ENCODE measurements at regions not wholly inside any gene's neighbourhood (a gene's known extent, or its start where the extent isn't known, plus 50 kb on each side); places are given as distances from the start of the nearest gene placed in this dataset.

DNA sequence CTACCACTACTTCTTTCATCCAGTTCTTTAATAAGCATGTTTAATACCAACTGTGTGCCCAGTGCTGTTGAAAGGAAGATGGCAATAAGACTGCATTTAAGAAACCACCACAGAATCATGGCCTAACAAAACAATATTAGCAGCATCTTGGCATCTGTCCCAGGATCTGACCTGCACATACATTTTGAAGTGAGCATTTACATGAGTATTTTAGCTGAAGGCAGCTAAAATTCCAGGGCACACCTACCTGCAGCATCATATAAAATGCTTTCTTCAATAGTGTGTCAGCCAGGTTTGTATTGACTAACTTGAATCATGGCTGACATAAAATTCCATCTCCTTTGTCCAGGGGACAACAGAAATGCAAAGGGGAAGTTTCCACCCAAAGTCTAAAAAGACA is 65.0 kb upstream of the ARHGAP5 start:
- no peak for FAIRE-seq
- ChIA-PET CTCF (interaction anchor here (1.0 to 3.4 kb wide), 8 partner anchors 8 to 85 kb away, joined by 3 to 29 read pairs (median 4); no protein-coding TSS in a partner anchor), POLR2A (no interaction called here)
- no peak for DNase-seq (ENCODE audit: low read depth in 1 of 2, low spot score in 1 of 2)
- H3K9me3 ChIP-seq, result no peaks in the 10 kb centered on the region
- H3K4me2 ChIP-seq, result peak overlapping the region; percentile 87
- H3K27ac ChIP-seq, result peak overlapping the region; percentile 89 to 92
- ATAC-seq, result no peak
- no peak for TF ChIP-seq BHLHE40 (IDR thresholded peaks at IDR 0.05; ENCODE audit: low read depth, low read length)
- no peak for TF ChIP-seq HOXB13 (CRISPR knock-in tag; IDR thresholded peaks at IDR 0.05; ENCODE audit: low read depth)
- TF ChIP-seq, protein P1, sequence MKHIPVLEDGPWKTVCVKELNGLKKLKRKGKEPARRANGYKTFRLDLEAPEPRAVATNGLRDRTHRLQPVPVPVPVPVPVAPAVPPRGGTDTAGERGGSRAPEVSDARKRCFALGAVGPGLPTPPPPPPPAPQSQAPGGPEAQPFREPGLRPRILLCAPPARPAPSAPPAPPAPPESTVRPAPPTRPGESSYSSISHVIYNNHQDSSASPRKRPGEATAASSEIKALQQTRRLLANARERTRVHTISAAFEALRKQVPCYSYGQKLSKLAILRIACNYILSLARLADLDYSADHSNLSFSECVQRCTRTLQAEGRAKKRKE (CRISPR knock-in tag; IDR thresholded peaks at IDR 0.05; ENCODE audit: low read depth), result no peak
- no peak for TF ChIP-seq CBX8 (IDR thresholded peaks at IDR 0.05)
- TF ChIP-seq TP53 (CRISPR knock-in tag; IDR thresholded peaks at IDR 0.05), result no peak
- no peak for TF ChIP-seq RARB (CRISPR knock-in tag; IDR thresholded peaks at IDR 0.05)
- TF ChIP-seq, protein P2, sequence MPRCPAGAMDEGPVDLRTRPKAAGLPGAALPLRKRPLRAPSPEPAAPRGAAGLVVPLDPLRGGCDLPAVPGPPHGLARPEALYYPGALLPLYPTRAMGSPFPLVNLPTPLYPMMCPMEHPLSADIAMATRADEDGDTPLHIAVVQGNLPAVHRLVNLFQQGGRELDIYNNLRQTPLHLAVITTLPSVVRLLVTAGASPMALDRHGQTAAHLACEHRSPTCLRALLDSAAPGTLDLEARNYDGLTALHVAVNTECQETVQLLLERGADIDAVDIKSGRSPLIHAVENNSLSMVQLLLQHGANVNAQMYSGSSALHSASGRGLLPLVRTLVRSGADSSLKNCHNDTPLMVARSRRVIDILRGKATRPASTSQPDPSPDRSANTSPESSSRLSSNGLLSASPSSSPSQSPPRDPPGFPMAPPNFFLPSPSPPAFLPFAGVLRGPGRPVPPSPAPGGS (IDR thresholded peaks at IDR 0.05), result no peak
- no peak for TF ChIP-seq SMC3 (IDR thresholded peaks at IDR 0.05)
- TF ChIP-seq POLR2A (IDR thresholded peaks at IDR 0.05; ENCODE audit: low read length), result no peak
- TF ChIP-seq, protein P3, sequence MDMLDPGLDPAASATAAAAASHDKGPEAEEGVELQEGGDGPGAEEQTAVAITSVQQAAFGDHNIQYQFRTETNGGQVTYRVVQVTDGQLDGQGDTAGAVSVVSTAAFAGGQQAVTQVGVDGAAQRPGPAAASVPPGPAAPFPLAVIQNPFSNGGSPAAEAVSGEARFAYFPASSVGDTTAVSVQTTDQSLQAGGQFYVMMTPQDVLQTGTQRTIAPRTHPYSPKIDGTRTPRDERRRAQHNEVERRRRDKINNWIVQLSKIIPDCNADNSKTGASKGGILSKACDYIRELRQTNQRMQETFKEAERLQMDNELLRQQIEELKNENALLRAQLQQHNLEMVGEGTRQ (IDR thresholded peaks at IDR 0.05), result no peak
- no peak for TF ChIP-seq RFX5 (IDR thresholded peaks at IDR 0.05)
- TF ChIP-seq, protein P4, sequence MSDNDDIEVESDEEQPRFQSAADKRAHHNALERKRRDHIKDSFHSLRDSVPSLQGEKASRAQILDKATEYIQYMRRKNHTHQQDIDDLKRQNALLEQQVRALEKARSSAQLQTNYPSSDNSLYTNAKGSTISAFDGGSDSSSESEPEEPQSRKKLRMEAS (IDR thresholded peaks at IDR 0.05), result no peak
- H3K4me1 ChIP-seq, result peaks cover 54% of the 10 kb centered on the region
- no peak overlapping the region for H3K4me3 ChIP-seq

DNA sequence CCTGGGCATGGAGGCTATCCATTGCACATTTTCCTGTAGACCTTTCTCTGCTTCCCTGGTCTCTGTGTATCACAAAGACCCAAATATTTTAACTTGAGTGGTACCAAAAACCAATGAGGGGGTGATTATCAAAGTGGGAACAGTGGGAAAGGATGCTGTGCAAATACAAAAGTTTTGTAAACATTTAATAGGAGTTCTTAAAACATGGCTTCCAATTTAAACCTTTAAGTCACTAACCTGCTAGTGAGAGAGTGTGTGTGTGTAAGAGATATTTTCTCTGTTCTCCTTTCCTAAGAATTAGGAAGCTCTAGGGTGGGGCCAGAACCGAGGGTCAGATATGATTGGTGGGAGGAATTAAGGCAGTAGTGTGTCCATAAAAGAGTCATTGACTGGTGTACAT is 64.5 kb upstream of the ARHGAP5 start:
- ChIA-PET POLR2A (no interaction called here), CTCF (interaction anchor here (1.0 kb wide), 1 partner anchor 61 kb away, joined by 3 read pairs; no protein-coding TSS in a partner anchor)
- Histone ChIP-seq H3K4me2 (peak overlapping the region; percentile 87; the same call in 1 of the 3 replicates), H3K4me3 (no peak overlapping the region), H3K27ac (peak overlapping the region; percentile 89 to 92; a peak in 5 of 6 replicates), H3K4me1 (peaks cover 49% of the 10 kb centered on the region), H3K9me3 (no peaks in the 10 kb centered on the region)
- ATAC-seq (no peak), DNase-seq (ENCODE audit: low read depth in 1 of 2, low spot score in 1 of 2) (no peak), FAIRE-seq (no peak)
- TF ChIP-seq EHF (CRISPR knock-in tag; IDR thresholded peaks at IDR 0.05) (no peak), TFCP2L1 (CRISPR knock-in tag; IDR thresholded peaks at IDR 0.05) (no peak), ESRRA (IDR thresholded peaks at IDR 0.05; ENCODE audit: borderline replicate concordance, low read length) (no peak), NPAS2 (CRISPR knock-in tag; IDR thresholded peaks at IDR 0.05; ENCODE audit: borderline replicate concordance) (no peak), ZFP36 (IDR thresholded peaks at IDR 0.05; ENCODE audit: borderline replicate concordance, partially characterized antibody) (no peak), HOXB13 (CRISPR knock-in tag; IDR thresholded peaks at IDR 0.05; ENCODE audit: low read depth) (no peak), SMC3 (IDR thresholded peaks at IDR 0.05) (no peak), CHD4 (IDR thresholded peaks at IDR 0.05; ENCODE audit: borderline replicate concordance) (no peak), POLR2A (IDR thresholded peaks at IDR 0.05; ENCODE audit: low read length) (no peak), CEBPB (IDR thresholded peaks at IDR 0.05) (no peak)
- TF ChIP-seq, protein P5, sequence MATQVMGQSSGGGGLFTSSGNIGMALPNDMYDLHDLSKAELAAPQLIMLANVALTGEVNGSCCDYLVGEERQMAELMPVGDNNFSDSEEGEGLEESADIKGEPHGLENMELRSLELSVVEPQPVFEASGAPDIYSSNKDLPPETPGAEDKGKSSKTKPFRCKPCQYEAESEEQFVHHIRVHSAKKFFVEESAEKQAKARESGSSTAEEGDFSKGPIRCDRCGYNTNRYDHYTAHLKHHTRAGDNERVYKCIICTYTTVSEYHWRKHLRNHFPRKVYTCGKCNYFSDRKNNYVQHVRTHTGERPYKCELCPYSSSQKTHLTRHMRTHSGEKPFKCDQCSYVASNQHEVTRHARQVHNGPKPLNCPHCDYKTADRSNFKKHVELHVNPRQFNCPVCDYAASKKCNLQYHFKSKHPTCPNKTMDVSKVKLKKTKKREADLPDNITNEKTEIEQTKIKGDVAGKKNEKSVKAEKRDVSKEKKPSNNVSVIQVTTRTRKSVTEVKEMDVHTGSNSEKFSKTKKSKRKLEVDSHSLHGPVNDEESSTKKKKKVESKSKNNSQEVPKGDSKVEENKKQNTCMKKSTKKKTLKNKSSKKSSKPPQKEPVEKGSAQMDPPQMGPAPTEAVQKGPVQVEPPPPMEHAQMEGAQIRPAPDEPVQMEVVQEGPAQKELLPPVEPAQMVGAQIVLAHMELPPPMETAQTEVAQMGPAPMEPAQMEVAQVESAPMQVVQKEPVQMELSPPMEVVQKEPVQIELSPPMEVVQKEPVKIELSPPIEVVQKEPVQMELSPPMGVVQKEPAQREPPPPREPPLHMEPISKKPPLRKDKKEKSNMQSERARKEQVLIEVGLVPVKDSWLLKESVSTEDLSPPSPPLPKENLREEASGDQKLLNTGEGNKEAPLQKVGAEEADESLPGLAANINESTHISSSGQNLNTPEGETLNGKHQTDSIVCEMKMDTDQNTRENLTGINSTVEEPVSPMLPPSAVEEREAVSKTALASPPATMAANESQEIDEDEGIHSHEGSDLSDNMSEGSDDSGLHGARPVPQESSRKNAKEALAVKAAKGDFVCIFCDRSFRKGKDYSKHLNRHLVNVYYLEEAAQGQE (IDR thresholded peaks at IDR 0.05), result no peak
- TF ChIP-seq, protein P3 (IDR thresholded peaks at IDR 0.05), result no peak
- TF ChIP-seq, protein P6, sequence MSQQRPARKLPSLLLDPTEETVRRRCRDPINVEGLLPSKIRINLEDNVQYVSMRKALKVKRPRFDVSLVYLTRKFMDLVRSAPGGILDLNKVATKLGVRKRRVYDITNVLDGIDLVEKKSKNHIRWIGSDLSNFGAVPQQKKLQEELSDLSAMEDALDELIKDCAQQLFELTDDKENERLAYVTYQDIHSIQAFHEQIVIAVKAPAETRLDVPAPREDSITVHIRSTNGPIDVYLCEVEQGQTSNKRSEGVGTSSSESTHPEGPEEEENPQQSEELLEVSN (IDR thresholded peaks at IDR 0.05; ENCODE audit: borderline replicate concordance, low read depth), result no peak
- TF ChIP-seq, protein P7, sequence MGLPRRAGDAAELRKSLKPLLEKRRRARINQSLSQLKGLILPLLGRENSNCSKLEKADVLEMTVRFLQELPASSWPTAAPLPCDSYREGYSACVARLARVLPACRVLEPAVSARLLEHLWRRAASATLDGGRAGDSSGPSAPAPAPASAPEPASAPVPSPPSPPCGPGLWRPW (IDR thresholded peaks at IDR 0.05), result no peak
- TF ChIP-seq, protein P8, sequence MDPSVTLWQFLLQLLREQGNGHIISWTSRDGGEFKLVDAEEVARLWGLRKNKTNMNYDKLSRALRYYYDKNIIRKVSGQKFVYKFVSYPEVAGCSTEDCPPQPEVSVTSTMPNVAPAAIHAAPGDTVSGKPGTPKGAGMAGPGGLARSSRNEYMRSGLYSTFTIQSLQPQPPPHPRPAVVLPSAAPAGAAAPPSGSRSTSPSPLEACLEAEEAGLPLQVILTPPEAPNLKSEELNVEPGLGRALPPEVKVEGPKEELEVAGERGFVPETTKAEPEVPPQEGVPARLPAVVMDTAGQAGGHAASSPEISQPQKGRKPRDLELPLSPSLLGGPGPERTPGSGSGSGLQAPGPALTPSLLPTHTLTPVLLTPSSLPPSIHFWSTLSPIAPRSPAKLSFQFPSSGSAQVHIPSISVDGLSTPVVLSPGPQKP (IDR thresholded peaks at IDR 0.05; ENCODE audit: low read depth, low read length), result no peak
- 81% methylated on average over 1 of the region's 1 CpG for WGBS (ENCODE audit: missing lambda C conversion rate)
